Activated CD8-positive, alpha-beta T cell treated with anti-CD3 and anti-CD28 coated beads for 36 hours (primary cell): ENCODE measurements at regions not wholly inside any gene's neighbourhood (a gene's known extent, or its start where the extent isn't known, plus 50 kb on each side); places are given as distances from the start of the nearest gene placed in this dataset.

Experiments used
- ATAC-seq: fragments of 200-7000 bp; cut with Tn5 transposase; one replicate; pipeline ENCODE4 v1.10.0; 2021; ENCODE audit warnings: mild to moderate bottlenecking, moderate library complexity
- CTCF ChIA-PET: fragments of 350-600 bp; sonication (Branson Sonifier 250); formaldehyde crosslinking; loops from one replicate; lab custom pipeline; 2021; ENCODE audit warnings: antibody characterized with exemption; lab: Charles Lee
- POLR2A ChIA-PET: fragments of 350-600 bp; sonication (Branson Sonifier 250); formaldehyde crosslinking; loops from one replicate; lab custom pipeline; 2021; ENCODE audit warnings: antibody characterized with exemption; lab: Charles Lee
- DNase-seq: peaks from one replicate; pipeline ENCODE4 v3.0.0-alpha.2; 2020
- H3K27ac Mint-ChIP-seq: one replicate; pipeline ENCODE4 v1.8.0; 2021; ENCODE audit warnings: mild to moderate bottlenecking, mixed read lengths
- H3K27me3 Mint-ChIP-seq: one replicate; pipeline ENCODE4 v1.8.0; 2021; ENCODE audit warnings: mixed read lengths
- H3K36me3 Mint-ChIP-seq: one replicate; pipeline ENCODE4 v1.8.0; 2021; ENCODE audit warnings: low read depth, mixed read lengths
- H3K4me1 Mint-ChIP-seq: one replicate; pipeline ENCODE4 v1.8.0; 2021; ENCODE audit warnings: low read depth, mixed read lengths
- H3K4me3 Mint-ChIP-seq: one replicate; pipeline ENCODE4 v1.8.0; 2021; ENCODE audit warnings: mild to moderate bottlenecking, moderate library complexity, mixed read lengths
- H3K9me3 Mint-ChIP-seq: one replicate; pipeline ENCODE4 v1.8.0; 2021; ENCODE audit warnings: mixed read lengths
- CTCF ChIP-seq: fragments of 200-600 bp; IDR thresholded peaks from one replicate; pipeline ENCODE4 v1.8.0; 2022; ENCODE audit warnings: antibody characterized with exemption, mild to moderate bottlenecking
- intact Hi-C: fragments of 100-400 bp; cut with micrococcal nuclease; formaldehyde crosslinking; loops from one replicate; pipeline ENCODE4 v1.10.0; 2022

- ChIA-PET CTCF (no interaction called here), POLR2A (no interaction called here)
- no peak for TF ChIP-seq CTCF
- ATAC-seq (no peak), DNase-seq (no peak)
- Mint-ChIP-seq H3K27me3 (no peaks in the 10 kb centered on the region), H3K9me3 (peaks cover 3% of the 10 kb centered on the region), H3K4me3 (no peak overlapping the region), H3K4me1 (no peaks in the 10 kb centered on the region), H3K36me3 (no peaks in the 10 kb centered on the region), H3K27ac (no peak overlapping the region)
- intact Hi-C loops, result no loop called here
Observed at GRCh38 chr1:83530506-83530905, 468.4 kb downstream of the TTLL7 start.

GRCh38 chr1:83527987-83528386 is 470.9 kb downstream of the TTLL7 start:
- H3K27ac Mint-ChIP-seq, result no peak overlapping the region
- H3K9me3 Mint-ChIP-seq, result peaks cover 3% of the 10 kb centered on the region
- no peaks in the 10 kb centered on the region for H3K36me3 Mint-ChIP-seq
- ChIA-PET POLR2A (no interaction called here), CTCF (no interaction called here)
- H3K4me3 Mint-ChIP-seq, result no peak overlapping the region
- no peaks in the 10 kb centered on the region for H3K27me3 Mint-ChIP-seq
- intact Hi-C loops, result no loop called here
- ATAC-seq, result no peak
- H3K4me1 Mint-ChIP-seq, result no peaks in the 10 kb centered on the region
- DNase-seq, result no peak
- no peak for TF ChIP-seq CTCF

- Mint-ChIP-seq H3K4me1 (peaks cover 3% of the 10 kb centered on the region), H3K27me3 (no peaks in the 10 kb centered on the region), H3K36me3 (peaks cover 4% of the 10 kb centered on the region), H3K4me3 (no peak overlapping the region), H3K27ac (no peak overlapping the region), H3K9me3 (peaks cover 1% of the 10 kb centered on the region)
- ATAC-seq, result no peak
- ChIA-PET POLR2A (no interaction called here), CTCF (no interaction called here)
- TF ChIP-seq CTCF, result no peak
- DNase-seq, result no peak
- intact Hi-C loops, result no loop called here
Observed at GRCh38 chr1:83520797-83521196, 478.1 kb downstream of the TTLL7 start.

- ATAC-seq, result no peak
- Mint-ChIP-seq H3K27ac (peak overlapping the region; percentile 30), H3K36me3 (peaks cover 11% of the 10 kb centered on the region), H3K4me3 (no peak overlapping the region), H3K4me1 (peaks cover 23% of the 10 kb centered on the region), H3K9me3 (peaks cover 1% of the 10 kb centered on the region), H3K27me3 (no peaks in the 10 kb centered on the region)
- POLR2A ChIA-PET, result no interaction called here
- TF ChIP-seq CTCF, result no peak
- CTCF ChIA-PET, result no interaction called here
- DNase-seq, result no peak
- intact Hi-C loops, result no loop called here
Observed at GRCh38 chr1:83516369-83516768, 482.6 kb downstream of the TTLL7 start.

GRCh38 chr1:83515578-83516154 is 483.3 kb downstream of the TTLL7 start:
- Mint-ChIP-seq H3K27me3 (no peaks in the 10 kb centered on the region), H3K27ac (peak overlapping the region; percentile 69), H3K4me1 (peaks cover 24% of the 10 kb centered on the region), H3K4me3 (no peak overlapping the region), H3K9me3 (peaks cover 1% of the 10 kb centered on the region), H3K36me3 (peaks cover 11% of the 10 kb centered on the region)
- intact Hi-C loops, result no loop called here
- ATAC-seq, result peak; percentile 89
- DNase-seq, result peak; percentile 32
- POLR2A ChIA-PET, result no interaction called here
- no peak for TF ChIP-seq CTCF
- CTCF ChIA-PET, result no interaction called here
